Posterior vena cava (tissue), 2 donors: ENCODE measurements at regions not wholly inside any gene's neighbourhood (a gene's known extent, or its start where the extent isn't known, plus 50 kb on each side); places are given as distances from the start of the nearest gene placed in this dataset.

Experiments
- DNase-seq: peaks from one replicate; pipeline ENCODE4 v3.0.0-alpha.2; 2020; ENCODE audit warnings: low spot score
- intact Hi-C, 2 donors: fragments of 100-400 bp; cut with DNase I; formaldehyde crosslinking; loops; one replicate each; pipeline versions ENCODE4 v1.14.1 to v1.14.2; 2022 to 2023
- donor health status: DM: yes; HTN: yes; CAD: no.
- donor health status: DM: yes; HTN: yes; CAD: no.

DNA sequence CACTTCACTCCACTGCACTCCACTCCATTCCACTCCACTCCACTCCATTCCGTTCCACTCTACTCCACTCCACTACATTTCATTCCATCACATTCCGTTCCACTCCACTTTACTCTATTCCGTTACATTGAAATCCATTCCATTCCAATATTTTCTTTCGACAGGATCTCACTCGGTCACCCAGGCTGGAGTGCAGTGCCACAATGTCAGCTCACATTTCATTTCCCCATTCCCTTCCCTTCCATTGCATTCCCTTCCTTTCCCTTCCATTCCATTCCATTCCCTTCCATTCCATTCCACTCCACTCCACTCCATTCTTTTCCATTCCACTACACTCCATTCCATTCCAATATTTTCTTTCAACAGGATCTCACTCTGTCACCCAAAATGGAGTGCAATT is 1407.6 kb upstream of the USP9Y start:
- intact Hi-C loops: no loop called here

DNA sequence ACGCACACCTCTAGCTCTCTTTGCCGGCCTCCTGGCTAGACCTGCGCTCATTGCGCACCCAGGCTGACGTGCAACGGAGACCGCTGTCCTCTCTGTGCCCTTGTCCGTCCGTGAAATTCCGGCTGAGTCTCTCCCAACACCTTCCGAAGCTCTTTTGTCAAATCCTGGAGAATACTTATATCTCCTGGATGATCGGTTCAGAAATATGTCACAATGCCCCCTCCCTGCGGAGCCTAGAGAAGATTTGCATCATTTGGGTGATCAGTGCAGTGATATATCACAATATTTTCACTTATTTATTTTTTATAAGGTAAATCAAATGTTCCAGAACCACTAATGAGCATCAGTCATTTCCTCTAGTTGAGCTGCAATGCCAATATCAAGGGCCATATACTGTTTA is 1366.9 kb upstream of the USP9Y start:
- peak; percentile 72 for DNase-seq
- intact Hi-C loops: no loop called here

More for the DNA sequence above, 1407.6 kb upstream of the USP9Y start:
- DNase-seq: no peak
